HG03135 (cell line): ENCODE measurements at regions not wholly inside any gene's neighbourhood (a gene's known extent, or its start where the extent isn't known, plus 50 kb on each side); places are given as distances from the start of the nearest gene placed in this dataset.
"Not testable (repeated sequence)": the region's sequence is repeated elsewhere in the genome, so short reads cannot be mapped to it uniquely, and the experiment has no call there.

Experiments used
- ATAC-seq: cut with Tn5 transposase; IDR thresholded peaks from one replicate; pipeline ENCODE4 v1.9.1; 2021; ENCODE audit warnings: mild to moderate bottlenecking, moderate library complexity; ENCODE audit not compliant: unreplicated experiment

DNA sequence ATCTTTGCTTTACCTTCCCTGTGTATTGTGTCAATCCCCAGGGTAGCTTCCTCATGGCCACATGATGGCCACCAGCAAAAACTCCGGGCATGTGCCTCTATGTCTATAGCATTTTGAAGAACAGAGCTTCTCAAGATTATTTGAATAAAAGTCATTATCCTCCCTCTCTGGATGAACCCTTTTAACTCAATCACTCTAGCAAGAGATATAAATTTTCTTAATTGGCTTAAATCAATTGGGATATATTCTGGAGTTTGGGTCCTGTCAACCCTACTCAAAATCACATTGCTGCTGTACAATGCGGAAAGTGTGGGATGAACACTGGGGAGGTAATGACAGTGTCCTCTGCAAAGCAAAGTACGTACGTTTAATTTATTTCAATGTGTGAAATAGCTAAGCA, 370.6 kb upstream of the LRRC3B start:
- no peak for ATAC-seq

DNA sequence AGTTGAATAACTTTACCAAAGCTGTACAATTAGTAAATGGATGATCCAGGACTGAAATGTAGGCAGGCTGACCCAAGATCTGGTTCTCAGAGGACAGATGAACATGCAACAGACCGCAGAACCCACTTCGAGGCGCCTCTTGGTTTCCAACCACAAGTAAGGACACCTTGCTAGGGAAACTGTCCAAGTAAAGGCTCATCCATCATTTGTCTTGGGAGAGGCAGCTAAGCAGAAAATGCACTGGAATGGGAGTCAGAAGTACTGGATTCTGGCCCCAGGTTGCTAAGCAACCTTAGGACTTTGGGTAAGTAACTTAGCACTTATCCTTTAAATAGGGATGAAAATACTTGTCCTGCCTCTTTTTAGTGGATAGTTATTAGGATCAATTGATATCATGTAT, 366.3 kb upstream of the LRRC3B start:
- no peak for ATAC-seq

- no peak for ATAC-seq
Measured at GRCh38 chr3:26259176-26259575, 363.4 kb upstream of the LRRC3B start.

DNA sequence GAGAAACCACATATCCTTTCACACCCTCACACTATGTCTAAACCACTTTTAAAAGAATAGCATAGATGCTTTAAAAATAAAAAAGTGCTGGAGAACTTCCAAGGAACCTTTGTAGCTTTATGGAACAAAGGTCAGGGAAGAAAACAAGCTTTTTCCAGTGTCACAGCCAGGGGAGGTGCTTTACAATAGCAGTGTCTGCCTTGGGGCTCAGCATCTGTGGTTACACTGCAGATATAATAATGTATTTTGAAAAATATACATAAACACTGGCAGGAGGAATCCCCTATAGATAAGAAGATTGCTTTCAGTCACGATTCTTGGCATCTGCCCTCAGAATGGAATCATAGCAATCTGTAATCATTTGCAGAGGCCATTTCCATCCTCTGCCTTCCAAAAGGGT, 362.4 kb upstream of the LRRC3B start:
- ATAC-seq, result no peak

- no peak for ATAC-seq
Measured at GRCh38 chr3:26264708-26265107, 357.9 kb upstream of the LRRC3B start.

GRCh38 chr3:26271848-26272247, 350.7 kb upstream of the LRRC3B start:
- no peak for ATAC-seq

- ATAC-seq, result no peak
Measured at GRCh38 chr3:26273196-26273595, 349.4 kb upstream of the LRRC3B start.

DNA sequence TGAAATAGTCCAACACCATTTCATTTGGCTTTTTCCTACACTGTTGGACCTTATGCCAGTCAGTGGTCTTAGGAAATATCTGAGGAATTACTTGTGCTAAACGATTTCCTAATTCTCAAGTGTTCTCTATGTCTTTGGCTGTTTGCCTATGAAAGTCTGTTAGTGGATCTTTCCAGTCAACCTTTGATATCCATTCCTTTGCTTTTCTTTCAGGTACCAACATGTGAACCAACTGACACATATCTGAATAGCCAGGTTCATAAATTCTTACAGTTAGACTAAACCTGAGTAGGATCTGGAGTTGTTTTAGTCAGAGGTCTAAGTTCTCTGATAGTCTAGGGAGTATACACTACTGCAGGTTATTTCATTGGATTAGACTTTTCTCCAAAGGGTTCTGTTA, 343.5 kb upstream of the LRRC3B start:
- ATAC-seq, result no peak

DNA sequence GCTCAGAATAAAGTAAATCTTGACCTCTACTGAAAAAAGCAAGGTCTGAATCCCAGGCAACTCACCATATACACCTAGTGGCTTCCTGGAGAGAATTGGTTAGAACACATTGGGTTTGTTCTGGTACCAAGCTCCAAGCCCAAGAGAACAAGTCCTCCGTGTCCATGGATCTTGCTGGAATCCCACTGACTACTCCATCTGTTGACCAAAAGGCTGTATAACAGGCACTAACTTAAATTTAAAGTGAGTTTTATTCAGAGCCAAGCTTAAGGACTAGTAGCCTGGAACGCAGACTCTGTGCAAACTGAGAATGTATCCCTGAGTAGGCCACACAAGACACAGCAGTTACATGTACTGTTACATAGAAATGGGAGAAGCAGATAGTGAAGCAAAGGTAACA, 342.1 kb upstream of the LRRC3B start:
- no peak for ATAC-seq

- ATAC-seq, result no peak
Measured at GRCh38 chr3:26281284-26281985, 341.1 kb upstream of the LRRC3B start.

GRCh38 chr3:26284503-26284902, 338.1 kb upstream of the LRRC3B start:
- ATAC-seq, result not testable (repeated sequence)

- no peak for ATAC-seq
Measured at GRCh38 chr3:26291840-26292239, 330.7 kb upstream of the LRRC3B start.

DNA sequence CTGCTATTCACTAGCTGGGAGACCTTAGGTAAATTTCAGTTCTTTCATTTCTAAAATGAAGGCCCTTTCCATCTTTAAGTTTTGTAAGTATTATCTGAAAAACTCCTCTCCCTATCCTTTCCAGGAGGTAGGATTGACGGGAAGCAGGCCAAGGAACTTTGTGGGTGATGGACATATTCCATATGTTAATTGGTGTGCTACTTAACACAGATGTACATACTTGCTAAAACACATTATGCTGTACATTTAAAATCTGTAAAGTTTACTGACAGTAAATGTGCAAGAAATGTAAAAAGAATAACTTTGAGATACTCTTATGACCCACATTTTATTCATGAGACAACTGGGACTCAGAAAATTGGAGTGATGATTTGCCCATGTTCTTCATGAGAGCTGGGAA, 329.8 kb upstream of the LRRC3B start:
- no peak for ATAC-seq

DNA sequence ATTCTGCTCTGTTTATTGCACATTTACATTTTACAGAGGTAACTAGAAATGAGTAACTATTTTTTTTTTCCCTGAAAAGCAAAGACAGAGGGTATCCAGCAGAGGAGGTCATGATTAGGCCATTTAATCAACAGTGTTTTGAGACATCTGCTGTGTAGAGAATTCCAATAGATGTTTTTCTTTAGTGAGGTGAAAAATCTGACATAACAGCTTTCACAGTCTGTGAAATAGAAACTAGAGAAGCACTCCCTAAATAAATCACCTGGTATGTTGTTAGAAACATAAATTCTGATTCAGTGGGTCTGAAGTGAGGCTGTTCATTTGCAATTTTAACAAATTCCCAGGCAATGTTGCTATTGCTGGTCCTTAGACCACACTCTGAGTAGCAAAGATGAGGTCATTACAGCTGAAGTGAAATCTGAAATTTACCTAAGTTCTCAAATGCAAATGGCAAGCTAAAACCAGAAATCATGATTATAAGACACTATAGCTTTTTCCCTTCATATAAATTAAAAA, 329.2 kb upstream of the LRRC3B start:
- ATAC-seq, result no peak

GRCh38 chr3:26307192-26307591, 315.4 kb upstream of the LRRC3B start:
- no peak for ATAC-seq

DNA sequence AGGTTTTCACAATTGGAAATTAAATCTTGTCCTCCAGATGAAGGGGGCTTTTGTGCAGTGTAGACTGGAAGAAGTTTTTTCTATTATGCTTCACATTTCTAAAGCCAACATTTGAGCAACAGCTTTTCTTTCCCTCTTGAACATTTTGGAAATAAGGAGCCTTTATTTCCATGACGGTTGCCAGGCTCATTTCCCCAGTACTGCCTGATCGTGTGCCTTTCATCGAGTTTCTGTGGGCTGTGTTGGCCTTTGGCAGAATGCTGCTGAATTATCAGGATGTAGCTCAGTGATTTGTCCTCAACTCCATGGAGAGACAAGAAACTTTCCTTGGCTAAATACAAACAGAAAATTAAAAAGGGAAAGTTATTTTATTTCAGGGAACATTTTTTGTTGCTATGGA, 314.8 kb upstream of the LRRC3B start:
- no peak for ATAC-seq

DNA sequence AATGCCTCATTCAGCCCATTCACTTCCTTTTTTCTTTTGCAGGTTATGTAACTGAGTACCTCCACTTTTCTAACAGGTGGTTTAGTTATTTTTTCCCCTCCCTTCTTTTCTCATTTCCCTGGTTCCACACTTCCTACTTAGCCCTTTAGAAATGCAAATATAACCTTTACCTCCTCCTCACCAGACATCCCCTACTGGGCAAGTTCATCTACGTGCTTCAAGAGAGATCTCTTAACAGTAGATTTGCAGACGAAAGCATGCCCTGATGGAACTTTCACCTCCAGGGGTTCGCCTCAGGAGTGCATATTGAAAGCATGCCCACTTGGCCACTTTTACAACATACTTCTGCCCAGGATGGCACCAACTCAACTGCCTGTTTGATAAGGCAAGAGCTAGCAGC, 314.1 kb upstream of the LRRC3B start:
- no peak for ATAC-seq

DNA sequence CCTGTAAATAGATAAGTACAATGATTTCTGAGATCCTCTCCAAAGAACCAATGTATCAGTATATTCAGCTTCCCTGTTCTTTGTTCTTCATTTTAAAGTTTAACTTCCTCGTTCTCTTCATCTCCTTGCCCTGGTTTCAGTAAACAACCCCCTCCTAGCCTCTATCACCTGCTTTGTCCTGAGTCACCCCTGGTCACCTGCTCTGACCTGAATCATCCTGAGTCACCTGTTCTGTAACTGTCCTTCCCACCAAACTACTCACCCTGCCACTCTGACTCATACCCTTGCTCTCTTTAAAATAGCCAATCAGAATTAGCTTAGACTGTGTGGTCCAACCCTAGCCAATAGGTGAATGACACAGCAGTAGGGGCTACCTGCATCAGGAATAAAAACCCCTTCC, 313.0 kb upstream of the LRRC3B start:
- not testable (repeated sequence) for ATAC-seq

- no peak for ATAC-seq
Measured at GRCh38 chr3:26312816-26313215, 309.8 kb upstream of the LRRC3B start.

DNA sequence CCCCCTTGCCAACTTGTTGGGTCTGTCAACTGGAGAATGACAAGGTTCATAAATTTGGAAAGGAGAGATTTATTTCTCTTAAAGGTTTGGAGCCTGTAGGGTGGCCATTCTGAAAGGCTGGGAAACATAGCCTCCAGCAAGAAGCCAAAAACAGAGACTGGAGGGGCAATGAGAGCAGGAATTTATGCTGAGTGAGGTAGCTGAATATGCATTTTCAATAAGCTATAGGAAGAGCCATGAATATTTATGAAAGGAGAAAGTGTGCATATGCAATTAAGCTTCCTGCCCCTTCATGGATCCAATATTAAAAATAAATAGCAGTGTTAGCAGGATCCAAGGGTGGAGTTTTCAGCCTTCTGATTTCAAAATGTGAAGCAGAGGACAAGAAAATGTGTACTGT, 306.1 kb upstream of the LRRC3B start:
- no peak for ATAC-seq

- not testable (repeated sequence) for ATAC-seq
Measured at GRCh38 chr3:26323741-26324140, 298.8 kb upstream of the LRRC3B start.

DNA sequence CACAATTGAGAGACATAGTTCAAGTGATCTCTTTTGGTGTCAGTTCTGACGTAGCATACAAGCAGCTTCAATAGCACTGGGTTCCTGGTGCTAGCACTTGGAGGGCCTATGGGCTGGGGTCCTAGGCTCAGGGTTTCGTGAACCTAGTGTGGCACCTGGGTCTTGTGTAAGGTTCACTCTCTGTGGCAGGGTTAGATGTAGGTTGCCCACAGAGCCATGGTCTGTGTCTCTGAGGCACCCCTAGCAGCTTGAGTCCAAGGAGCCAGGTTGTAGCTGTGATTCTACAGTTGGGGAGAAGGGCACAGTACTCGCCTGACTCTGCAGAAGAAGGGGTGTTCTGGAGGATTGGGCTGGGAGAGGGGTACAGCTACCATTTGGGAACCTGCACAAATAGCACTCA, 282.6 kb upstream of the LRRC3B start:
- ATAC-seq, result no peak

GRCh38 chr3:26343647-26344046, 278.9 kb upstream of the LRRC3B start:
- ATAC-seq, result no peak
